PC-3 (cell line): ENCODE measurements at regions not wholly inside any gene's neighbourhood (a gene's known extent, or its start where the extent isn't known, plus 50 kb on each side); places are given as distances from the start of the nearest gene placed in this dataset.

Experiments used
- ATAC-seq: fragments of 200-7000 bp; cut with Tn5 transposase; 2 replicates; pipeline ENCODE4 v1.9.1; 2020; ENCODE audit warnings: mild to moderate bottlenecking, moderate library complexity
- BruUV-seq: library from RNA; stranded (reverse); fragments of 400-500 nt; replicated peaks from 2 replicates; lab custom pipeline; 2021; lab: Mats Ljungman, UMichigan
- CTCF ChIA-PET: fragments of 300-600 bp; sonication (Branson Sonifier 250); formaldehyde crosslinking; loops from one replicate; lab custom pipeline; 2022; ENCODE audit warnings: antibody characterized with exemption; lab: Charles Lee
- POLR2A ChIA-PET: fragments of 300-600 bp; sonication (Branson Sonifier 250); formaldehyde crosslinking; loops from one replicate; lab custom pipeline; 2022; ENCODE audit warnings: antibody characterized with exemption; ENCODE audit not compliant: unreplicated experiment; lab: Charles Lee
- DNase-seq: peaks from one replicate; pipeline ENCODE4 v3.0.0-alpha.2; 2015
- H2AFZ ChIP-seq: fragments of 300-600 bp; sonication (generic); 2 replicates; pipeline ENCODE4 v1.6.0; 2016; ENCODE audit warnings: antibody characterized with exemption, low read length
- H3F3A ChIP-seq: fragments of 300-600 bp; sonication (generic); one replicate; pipeline ENCODE4 v1.6.0; 2017; ENCODE audit warnings: antibody characterized with exemption, low read length, control low read depth, mild to moderate bottlenecking; ENCODE audit not compliant: unreplicated experiment
- H3K27ac ChIP-seq: fragments of 300-600 bp; sonication (generic); 2 replicates; pipeline ENCODE4 v1.5.1; 2016; ENCODE audit warnings: mild to moderate bottlenecking, low read length
- H3K27me3 ChIP-seq: fragments of 300-600 bp; sonication (generic); 2 replicates; pipeline ENCODE4 v1.6.1; 2016; ENCODE audit warnings: low read length, mixed read lengths
- H3K36me3 ChIP-seq: fragments of 300-600 bp; sonication (generic); 2 replicates; pipeline ENCODE4 v1.6.1; 2016; ENCODE audit warnings: low read depth, mixed run types, low read length, mixed read lengths
- H3K4me1 ChIP-seq: fragments of 300-600 bp; sonication (generic); 2 replicates; pipeline ENCODE4 v1.5.1; 2016; ENCODE audit warnings: low read length; ENCODE audit not compliant: insufficient read depth
- H3K4me2 ChIP-seq: fragments of 300-600 bp; sonication (generic); 2 replicates; pipeline ENCODE4 v1.6.0; 2016; ENCODE audit warnings: low read length
- H3K4me3 ChIP-seq: fragments of 300-600 bp; sonication (generic); 2 replicates; pipeline ENCODE4 v1.5.1; 2016; ENCODE audit warnings: mild to moderate bottlenecking, low read length, mixed read lengths
- H3K79me2 ChIP-seq: fragments of 300-600 bp; sonication (generic); 2 replicates; pipeline ENCODE4 v1.6.1; 2017; ENCODE audit warnings: low read length, mixed read lengths
- H3K9ac ChIP-seq: fragments of 300-600 bp; sonication (generic); 2 replicates; pipeline ENCODE4 v1.6.0; 2016; ENCODE audit warnings: mild to moderate bottlenecking, low read length
- H3K9me2 ChIP-seq: fragments of 300-600 bp; sonication (generic); replicated peaks from 2 replicates; pipeline ENCODE4 v1.6.1; 2016; ENCODE audit warnings: mixed run types, low read length, mixed read lengths
- H3K9me3 ChIP-seq: fragments of 300-600 bp; sonication (generic); 2 replicates; pipeline ENCODE4 v1.6.1; 2016; ENCODE audit warnings: low read length, mixed read lengths
- H4K20me1 ChIP-seq: fragments of 300-600 bp; sonication (generic); 2 replicates; pipeline ENCODE4 v1.6.1; 2016; ENCODE audit warnings: low read length, mixed read lengths
- EZH2 ChIP-seq: fragments of 300-600 bp; sonication (generic); IDR thresholded peaks from one replicate; pipeline ENCODE4 v1.6.1; 2017; ENCODE audit warnings: antibody characterized with exemption, mild to moderate bottlenecking, low read length; ENCODE audit not compliant: unreplicated experiment
- EZH2phosphoT487 ChIP-seq: fragments of 300-600 bp; sonication (generic); IDR thresholded peaks from 2 replicates; pipeline ENCODE4 v1.6.1; 2018; ENCODE audit warnings: mild to moderate bottlenecking, antibody characterized with exemption, low read length, borderline replicate concordance
- intact Hi-C: fragments of 100-400 bp; cut with micrococcal nuclease; formaldehyde crosslinking; loops from 2 replicates; pipeline ENCODE4 v1.9.0; 2023
- TF ChIP-seq, protein P1 (sequence below): fragments of 300-600 bp; sonication (generic); conservative IDR thresholded peaks from 2 replicates; pipeline ENCODE4 v1.5.1; 2017; ENCODE audit warnings: antibody characterized with exemption, low read depth, mild to moderate bottlenecking, low read length

DNA sequence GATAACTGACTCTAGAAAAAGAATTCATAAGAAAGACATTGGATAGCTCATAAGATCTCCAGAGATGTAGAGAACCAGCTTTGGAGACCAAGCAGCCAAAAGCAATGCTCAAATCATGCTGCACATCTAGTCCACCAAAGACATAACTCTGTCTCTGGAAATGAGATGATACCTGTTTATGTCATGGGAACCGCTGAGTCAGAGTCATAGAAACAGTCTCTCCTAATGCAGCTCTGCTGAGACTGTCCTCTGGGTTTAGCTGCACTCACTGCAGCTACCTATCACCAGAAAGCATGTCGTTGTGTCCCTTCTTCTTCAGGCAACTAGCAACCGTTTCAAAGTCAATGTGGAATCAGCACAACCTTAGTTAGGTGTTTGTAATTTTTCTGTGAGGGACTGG lies 218.5 kb upstream of the ROBO1 start:
- no peak for TF ChIP-seq EZH2
- TF ChIP-seq EZH2phosphoT487 = no peak
- TF ChIP-seq, protein P1, sequence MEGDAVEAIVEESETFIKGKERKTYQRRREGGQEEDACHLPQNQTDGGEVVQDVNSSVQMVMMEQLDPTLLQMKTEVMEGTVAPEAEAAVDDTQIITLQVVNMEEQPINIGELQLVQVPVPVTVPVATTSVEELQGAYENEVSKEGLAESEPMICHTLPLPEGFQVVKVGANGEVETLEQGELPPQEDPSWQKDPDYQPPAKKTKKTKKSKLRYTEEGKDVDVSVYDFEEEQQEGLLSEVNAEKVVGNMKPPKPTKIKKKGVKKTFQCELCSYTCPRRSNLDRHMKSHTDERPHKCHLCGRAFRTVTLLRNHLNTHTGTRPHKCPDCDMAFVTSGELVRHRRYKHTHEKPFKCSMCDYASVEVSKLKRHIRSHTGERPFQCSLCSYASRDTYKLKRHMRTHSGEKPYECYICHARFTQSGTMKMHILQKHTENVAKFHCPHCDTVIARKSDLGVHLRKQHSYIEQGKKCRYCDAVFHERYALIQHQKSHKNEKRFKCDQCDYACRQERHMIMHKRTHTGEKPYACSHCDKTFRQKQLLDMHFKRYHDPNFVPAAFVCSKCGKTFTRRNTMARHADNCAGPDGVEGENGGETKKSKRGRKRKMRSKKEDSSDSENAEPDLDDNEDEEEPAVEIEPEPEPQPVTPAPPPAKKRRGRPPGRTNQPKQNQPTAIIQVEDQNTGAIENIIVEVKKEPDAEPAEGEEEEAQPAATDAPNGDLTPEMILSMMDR = no peak
- Histone ChIP-seq H3K9me3 (no peaks in the 10 kb centered on the region), H3K4me1 (peaks cover 23% of the 10 kb centered on the region), H3K79me2 (no peaks in the 10 kb centered on the region), H3K4me2 (peak overlapping the region; percentile 47), H3F3A (peaks cover 6% of the 10 kb centered on the region), H3K4me3 (no peak overlapping the region), H2AFZ (peak overlapping the region; percentile 37), H3K27me3 (no peaks in the 10 kb centered on the region), H3K9me2 (no peaks in the 10 kb centered on the region), H3K36me3 (no peaks in the 10 kb centered on the region), H4K20me1 (no peaks in the 10 kb centered on the region), H3K9ac (peak overlapping the region; percentile 43; the same call in 1 of the 2 replicates), H3K27ac (peak overlapping the region; percentile 93)
- CTCF ChIA-PET = no interaction called here
- POLR2A ChIA-PET = interaction anchor here (0.6 kb wide), 3 partner anchors 11 to 245 kb away, joined by 3 to 14 read pairs (median 3); no protein-coding TSS in a partner anchor
- ATAC-seq (peak; percentile 65; the same call in 1 of the 2 replicates), DNase-seq (no peak)
- intact Hi-C loops = loop anchor here (1.0 to 5.0 kb wide), 2 partner anchors 14 to 206 kb away; no protein-coding TSS in a partner anchor
- no TSS peak for BruUV-seq

DNA sequence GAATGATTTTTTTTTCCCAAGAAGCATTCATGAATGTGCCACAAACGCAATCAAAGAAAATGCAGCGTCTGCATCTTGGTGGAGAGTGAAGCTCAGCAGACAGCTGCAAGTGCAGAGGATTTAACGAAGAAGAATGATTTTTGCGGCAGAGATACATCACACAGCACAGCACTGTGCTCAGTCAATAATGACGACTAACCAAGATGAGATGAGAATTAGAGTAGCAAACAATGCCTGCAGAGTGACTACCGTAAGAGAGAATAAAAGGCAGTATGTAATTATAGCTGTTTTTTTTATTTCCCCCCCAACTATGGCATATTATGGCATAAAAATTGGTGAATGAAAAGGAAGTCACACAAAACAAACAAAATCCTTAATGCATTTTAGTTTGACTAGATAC lies 218.0 kb upstream of the ROBO1 start:
- peaks cover 23% of the 10 kb centered on the region for H3K4me1 ChIP-seq
- no peaks in the 10 kb centered on the region for H3K36me3 ChIP-seq
- peak overlapping the region; percentile 4; the same call in 1 of the 2 replicates for H3K4me3 ChIP-seq
- no peaks in the 10 kb centered on the region for H3K27me3 ChIP-seq
- no peaks in the 10 kb centered on the region for H3K79me2 ChIP-seq
- ChIA-PET POLR2A (interaction anchor here (0.6 to 0.7 kb wide), 3 partner anchors 195 to 789 kb away, joined by 3 to 23 read pairs (median 3); no protein-coding TSS in a partner anchor), CTCF (no interaction called here)
- H3F3A ChIP-seq = peaks cover 6% of the 10 kb centered on the region
- intact Hi-C loops = loop anchor here (1.0 to 5.0 kb wide), 2 partner anchors 14 to 206 kb away; no protein-coding TSS in a partner anchor
- peak overlapping the region; percentile 93 for H3K27ac ChIP-seq
- H3K9me3 ChIP-seq = no peaks in the 10 kb centered on the region
- H3K4me2 ChIP-seq = peak overlapping the region; percentile 47
- peak overlapping the region; percentile 13 for H3K9ac ChIP-seq
- peak; percentile 89 for ATAC-seq
- peak; percentile 89 for DNase-seq
- 0 out of 2 replicates have a peak overlapping the region, but pooled peaks have one; percentile 37 for H2AFZ ChIP-seq
- TF ChIP-seq, protein P1 = no peak
- no peak for TF ChIP-seq EZH2phosphoT487
- TF ChIP-seq EZH2 = no peak
- no peaks in the 10 kb centered on the region for H3K9me2 ChIP-seq
- H4K20me1 ChIP-seq = no peaks in the 10 kb centered on the region
- BruUV-seq = no TSS peak

DNA sequence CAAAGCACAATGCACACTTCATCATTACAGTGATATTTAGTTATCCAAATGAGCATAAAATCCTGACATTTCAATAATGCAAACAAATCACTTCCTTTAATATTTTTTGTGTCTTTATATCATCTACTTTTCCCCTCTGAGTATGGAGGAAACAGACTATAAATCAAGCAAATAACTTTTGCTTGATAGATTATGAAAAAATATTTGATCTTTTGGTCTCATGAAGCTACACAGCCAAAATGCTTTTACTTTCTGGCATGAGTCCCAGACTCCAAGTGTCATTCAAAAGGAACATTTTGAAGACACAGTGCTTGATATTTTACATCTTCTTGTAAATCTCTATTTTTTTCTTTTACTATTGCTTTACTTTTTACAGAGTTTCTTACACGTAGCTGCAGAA lies 215.3 kb upstream of the ROBO1 start:
- H4K20me1 ChIP-seq = no peaks in the 10 kb centered on the region
- H3K79me2 ChIP-seq = no peaks in the 10 kb centered on the region
- POLR2A ChIA-PET = interaction anchor here (0.6 kb wide), 1 partner anchor 243 kb away, joined by 5 read pairs; no protein-coding TSS in a partner anchor
- H3K36me3 ChIP-seq = no peaks in the 10 kb centered on the region
- H3K27ac ChIP-seq = no peak overlapping the region
- H3F3A ChIP-seq = peaks cover 6% of the 10 kb centered on the region
- intact Hi-C loops = no loop called here
- TF ChIP-seq, protein P1 = no peak
- TF ChIP-seq EZH2 (no peak), EZH2phosphoT487 (no peak)
- no TSS peak for BruUV-seq
- H3K4me3 ChIP-seq = no peak overlapping the region
- CTCF ChIA-PET = interaction anchor here (0.7 kb wide), 1 partner anchor 10 kb away, joined by 3 read pairs; no protein-coding TSS in a partner anchor
- ATAC-seq (no peak), DNase-seq (peak; percentile 69)
- H3K4me2 ChIP-seq = peak overlapping the region; percentile 24; the same call in 1 of the 2 replicates
- peaks cover 23% of the 10 kb centered on the region for H3K4me1 ChIP-seq
- H2AFZ ChIP-seq = no peak overlapping the region
- no peak overlapping the region for H3K9ac ChIP-seq
- H3K9me3 ChIP-seq = no peaks in the 10 kb centered on the region
- H3K27me3 ChIP-seq = no peaks in the 10 kb centered on the region
- H3K9me2 ChIP-seq = no peaks in the 10 kb centered on the region
